Mesodermal cell (in vitro differentiated cells): ENCODE measurements at regions not wholly inside any gene's neighbourhood (a gene's known extent, or its start where the extent isn't known, plus 50 kb on each side); places are given as distances from the start of the nearest gene placed in this dataset.

Source experiments
- H3K27ac ChIP-seq: 2 replicates; pipeline ENCODE4 v1.7.0; 2013; ENCODE audit warnings: mild to moderate bottlenecking, low read depth, low read length, moderate library complexity; ENCODE audit not compliant: severe bottlenecking
- H3K36me3 ChIP-seq: 2 replicates; pipeline ENCODE4 v1.7.1; 2013; ENCODE audit warnings: mild to moderate bottlenecking, low read length, moderate library complexity; ENCODE audit not compliant: control insufficient read depth, insufficient read depth
- H3K4me1 ChIP-seq: one replicate; pipeline ENCODE4 v1.7.1; 2013; ENCODE audit warnings: mild to moderate bottlenecking, low read length; ENCODE audit not compliant: insufficient read depth, control insufficient read depth, poor library complexity, severe bottlenecking
- H3K4me3 ChIP-seq: 2 replicates; pipeline ENCODE4 v1.7.0; 2013; ENCODE audit warnings: low read length, control low read depth, mild to moderate bottlenecking; ENCODE audit not compliant: insufficient read depth, poor library complexity, severe bottlenecking; ENCODE audit errors: extremely low read depth
- H3K9me3 ChIP-seq: 2 replicates; pipeline ENCODE4 v1.7.1; 2013; ENCODE audit warnings: mild to moderate bottlenecking, low read length, moderate library complexity; ENCODE audit not compliant: control insufficient read depth
- WGBS, 2 experiments: methylation state at CpG; one replicate each; pipeline ENCODE4 v1.1.5; 2013; ENCODE audit warnings: missing lambda C conversion rate in 2 of 2; ENCODE audit not compliant: insufficient coverage in 2 of 2; 5-methylcytosine and 5-hydroxymethylcytosine counted together

GRCh38 chr16:55248058-55248457, 75.9 kb upstream of the IRX6 start:
- Histone ChIP-seq H3K36me3 (no peaks in the 10 kb centered on the region), H3K27ac (no peak overlapping the region), H3K4me1 (no peaks in the 10 kb centered on the region), H3K9me3 (no peaks in the 10 kb centered on the region), H3K4me3 (no peak overlapping the region)
- 92% methylated on average over 1 of the region's 1 CpG for WGBS, 2 experiments

GRCh38 chr16:55248494-55248893, 75.5 kb upstream of the IRX6 start:
- H3K9me3 ChIP-seq: no peaks in the 10 kb centered on the region
- H3K27ac ChIP-seq: no peak overlapping the region
- 80 to 83% methylated on average over 2 to 6 of the region's 8 CpGs for WGBS, 2 experiments
- H3K4me3 ChIP-seq: no peak overlapping the region
- no peaks in the 10 kb centered on the region for H3K36me3 ChIP-seq
- H3K4me1 ChIP-seq: no peaks in the 10 kb centered on the region

- 81 to 100% methylated on average over 1 to 2 of the region's 2 CpGs for WGBS, 2 experiments
- Histone ChIP-seq H3K36me3 (no peaks in the 10 kb centered on the region), H3K4me3 (no peak overlapping the region), H3K27ac (no peak overlapping the region), H3K9me3 (no peaks in the 10 kb centered on the region), H3K4me1 (no peaks in the 10 kb centered on the region)
Observed at GRCh38 chr16:55249361-55249760, 74.6 kb upstream of the IRX6 start.

- no peaks in the 10 kb centered on the region for H3K9me3 ChIP-seq
- no peak overlapping the region for H3K27ac ChIP-seq
- no peak overlapping the region for H3K4me3 ChIP-seq
- no peaks in the 10 kb centered on the region for H3K4me1 ChIP-seq
- WGBS, 2 experiments: 63 to 100% methylated on average over 1 of the region's 1 CpG
- no peaks in the 10 kb centered on the region for H3K36me3 ChIP-seq
Observed at GRCh38 chr16:55249936-55250335, 74.1 kb upstream of the IRX6 start.

GRCh38 chr16:55250701-55251100, 73.3 kb upstream of the IRX6 start:
- H3K27ac ChIP-seq: no peak overlapping the region
- H3K4me3 ChIP-seq: no peak overlapping the region
- 100% methylated on average over 1 of the region's 1 CpG; no CpG with 5 or more reads in 1 of the 2 experiments for WGBS, 2 experiments
- H3K4me1 ChIP-seq: no peaks in the 10 kb centered on the region
- H3K36me3 ChIP-seq: no peaks in the 10 kb centered on the region
- H3K9me3 ChIP-seq: no peaks in the 10 kb centered on the region

GRCh38 chr16:55251151-55251550, 72.9 kb upstream of the IRX6 start:
- WGBS, 2 experiments: 100% methylated on average over 1 of the region's 2 CpGs
- Histone ChIP-seq H3K4me3 (no peak overlapping the region), H3K27ac (no peak overlapping the region), H3K36me3 (no peaks in the 10 kb centered on the region), H3K9me3 (no peaks in the 10 kb centered on the region), H3K4me1 (no peaks in the 10 kb centered on the region)

GRCh38 chr16:55252577-55252976, 71.4 kb upstream of the IRX6 start:
- Histone ChIP-seq H3K27ac (no peak overlapping the region), H3K9me3 (no peaks in the 10 kb centered on the region), H3K4me3 (no peak overlapping the region), H3K4me1 (no peaks in the 10 kb centered on the region), H3K36me3 (no peaks in the 10 kb centered on the region)
- WGBS, 2 experiments: no CpG with 5 or more reads among the region's 1 CpG

GRCh38 chr16:55253987-55254386, 70.0 kb upstream of the IRX6 start:
- Histone ChIP-seq H3K4me1 (no peaks in the 10 kb centered on the region), H3K9me3 (no peaks in the 10 kb centered on the region), H3K36me3 (no peaks in the 10 kb centered on the region), H3K4me3 (no peak overlapping the region), H3K27ac (no peak overlapping the region)

- Histone ChIP-seq H3K4me1 (no peaks in the 10 kb centered on the region), H3K27ac (peak overlapping the region; percentile 16), H3K36me3 (no peaks in the 10 kb centered on the region), H3K9me3 (no peaks in the 10 kb centered on the region), H3K4me3 (no peak overlapping the region)
- 79 to 88% methylated on average over 8 to 9 of the region's 9 CpGs for WGBS, 2 experiments
Observed at GRCh38 chr16:55255733-55256282, 68.2 kb upstream of the IRX6 start.

- H3K4me1 ChIP-seq: no peaks in the 10 kb centered on the region
- no peaks in the 10 kb centered on the region for H3K9me3 ChIP-seq
- WGBS, 2 experiments: 95% methylated on average over 16 to 17 of the region's 20 CpGs
- H3K4me3 ChIP-seq: no peak overlapping the region
- no peaks in the 10 kb centered on the region for H3K36me3 ChIP-seq
- peak overlapping the region; percentile 16 for H3K27ac ChIP-seq
Observed at GRCh38 chr16:55256412-55257016, 67.5 kb upstream of the IRX6 start.

GRCh38 chr16:55257966-55258613, 65.9 kb upstream of the IRX6 start:
- no peak overlapping the region for H3K27ac ChIP-seq
- 23 to 38% methylated on average over 5 to 8 of the region's 9 CpGs for WGBS, 2 experiments

More at GRCh38 chr16:55257966-55258613, 65.9 kb upstream of the IRX6 start:
- Histone ChIP-seq H3K4me1 (no peaks in the 10 kb centered on the region), H3K4me3 (no peak overlapping the region), H3K9me3 (no peaks in the 10 kb centered on the region), H3K36me3 (no peaks in the 10 kb centered on the region)
